NCI-H2029 treated with DMSO at 0.1 percent for 48 hours (cell line): ENCODE measurements at regions not wholly inside any gene's neighbourhood (a gene's known extent, or its start where the extent isn't known, plus 50 kb on each side); places are given as distances from the start of the nearest gene placed in this dataset.

Source experiments
- DNase-seq: peaks from one replicate; lab custom pipeline; 2025; lab: John Stamatoyannopoulos, UW

DNA sequence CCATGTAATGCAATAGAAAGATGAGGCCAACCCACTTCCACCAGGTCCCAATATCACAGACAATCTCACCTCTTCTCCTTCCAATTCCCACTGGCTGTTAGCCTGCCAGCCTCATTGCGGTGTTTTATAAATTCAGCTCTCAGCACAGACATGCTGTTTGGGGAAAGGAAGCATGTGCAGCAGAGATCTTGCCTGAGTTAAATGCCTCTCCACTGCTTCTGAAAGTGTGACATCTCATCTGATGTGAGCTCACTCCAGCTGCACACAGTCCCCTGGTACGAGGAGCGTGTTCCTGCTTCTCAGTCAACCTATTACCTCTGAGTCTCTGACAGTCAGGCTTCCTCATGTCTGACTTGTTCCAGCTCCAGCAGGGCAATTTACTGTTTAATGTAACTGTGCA lies 122.7 kb upstream of the GUCY1A2 start:
- DNase-seq: no peak

DNA sequence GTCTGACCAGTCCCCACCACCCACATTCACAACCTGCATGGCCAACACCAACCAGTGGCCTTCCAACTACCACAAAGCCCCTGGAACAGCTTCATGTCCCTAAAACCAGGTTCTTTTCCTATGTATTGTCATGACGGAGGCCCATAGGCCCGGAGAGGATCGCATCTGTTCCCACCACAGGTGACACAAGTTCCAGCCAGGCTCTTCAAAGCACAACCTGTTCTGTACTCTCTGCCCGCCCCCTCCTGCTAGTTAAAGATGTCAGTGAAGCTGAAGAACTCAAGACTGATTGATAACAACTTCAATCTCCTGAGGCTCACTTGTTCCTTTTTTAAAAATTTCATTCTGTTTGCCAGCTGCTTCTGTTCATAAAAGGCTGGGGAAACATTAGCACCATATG lies 121.1 kb upstream of the GUCY1A2 start:
- DNase-seq: no peak

- DNase-seq: no peak
Observed at GRCh38 chr11:107136892-107137291, 118.6 kb upstream of the GUCY1A2 start.

GRCh38 chr11:107131756-107132155 lies 113.5 kb upstream of the GUCY1A2 start:
- no peak for DNase-seq

GRCh38 chr11:107123022-107123421 lies 104.7 kb upstream of the GUCY1A2 start:
- no peak for DNase-seq

DNA sequence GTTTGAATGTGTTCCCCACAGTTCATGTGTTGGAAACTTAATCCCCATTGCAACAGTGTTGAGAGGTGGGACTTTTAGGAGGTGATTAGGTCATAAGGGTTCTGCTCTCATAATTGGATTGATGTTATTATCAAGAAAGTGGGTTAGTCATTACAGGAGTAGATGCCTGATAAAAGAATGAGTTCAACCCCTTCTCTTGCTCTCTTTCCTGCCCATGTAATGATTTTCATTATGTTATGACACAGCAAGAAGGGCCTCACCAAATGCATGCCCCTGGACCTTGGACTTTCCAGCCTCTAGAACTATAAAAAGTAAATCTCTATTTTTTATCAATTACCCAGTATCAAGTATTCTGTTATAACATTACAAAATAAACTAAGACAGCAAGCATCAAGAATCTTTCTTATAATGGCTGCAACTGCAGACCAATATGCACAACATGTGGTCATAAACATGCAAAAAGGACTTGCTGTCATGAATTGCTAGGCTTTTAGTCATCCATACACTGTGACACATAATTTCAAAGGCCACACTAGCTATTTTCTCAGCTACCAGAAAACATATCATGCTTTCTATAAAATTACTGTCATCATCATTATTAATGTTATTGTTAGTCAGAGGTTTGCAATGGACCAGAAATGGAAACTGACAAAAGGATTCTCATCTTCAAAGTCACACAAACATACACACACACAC lies 99.9 kb upstream of the GUCY1A2 start:
- no peak for DNase-seq

DNA sequence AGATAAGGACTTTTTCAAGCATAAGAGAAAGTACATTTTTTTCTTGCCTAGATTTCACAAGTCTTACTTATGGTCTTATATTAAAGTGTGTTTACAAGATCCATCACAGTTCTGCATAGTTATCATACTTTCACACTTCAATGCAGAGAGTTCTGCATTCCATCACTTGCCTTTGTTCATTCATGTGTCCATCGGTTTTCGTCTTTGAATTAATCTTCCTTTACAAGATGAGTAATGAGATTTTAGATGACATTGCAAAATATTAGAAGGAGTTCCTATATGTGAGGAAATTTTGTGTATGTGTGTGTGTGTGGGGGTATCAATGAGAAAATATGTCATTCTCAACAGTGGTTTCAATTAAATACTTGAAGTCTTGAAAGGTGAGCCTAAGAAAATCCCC lies 98.1 kb upstream of the GUCY1A2 start:
- no peak for DNase-seq

GRCh38 chr11:107102692-107103477 lies 84.6 kb upstream of the GUCY1A2 start:
- DNase-seq: peak; percentile 29

DNA sequence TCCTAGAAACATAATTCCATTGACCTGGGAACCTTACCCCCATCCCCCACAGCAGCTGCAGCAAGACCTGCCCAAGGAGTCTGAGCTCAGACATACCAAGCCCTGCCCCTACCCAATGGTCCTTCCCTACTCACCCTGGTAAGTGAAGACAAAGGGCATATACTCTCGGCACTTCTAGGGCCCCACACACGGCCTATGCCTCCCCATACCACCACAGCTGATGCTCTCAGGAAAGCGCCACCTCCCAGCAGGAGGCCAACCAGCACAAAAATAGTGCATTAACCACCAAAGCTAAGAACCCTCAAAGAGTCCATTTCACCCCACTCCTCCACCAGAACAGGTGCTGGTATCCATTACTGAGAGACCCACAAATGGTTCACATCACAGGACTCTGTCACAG lies 74.4 kb upstream of the GUCY1A2 start:
- no peak for DNase-seq

- no peak for DNase-seq
Observed at GRCh38 chr11:107078375-107078774, 60.1 kb upstream of the GUCY1A2 start.

DNA sequence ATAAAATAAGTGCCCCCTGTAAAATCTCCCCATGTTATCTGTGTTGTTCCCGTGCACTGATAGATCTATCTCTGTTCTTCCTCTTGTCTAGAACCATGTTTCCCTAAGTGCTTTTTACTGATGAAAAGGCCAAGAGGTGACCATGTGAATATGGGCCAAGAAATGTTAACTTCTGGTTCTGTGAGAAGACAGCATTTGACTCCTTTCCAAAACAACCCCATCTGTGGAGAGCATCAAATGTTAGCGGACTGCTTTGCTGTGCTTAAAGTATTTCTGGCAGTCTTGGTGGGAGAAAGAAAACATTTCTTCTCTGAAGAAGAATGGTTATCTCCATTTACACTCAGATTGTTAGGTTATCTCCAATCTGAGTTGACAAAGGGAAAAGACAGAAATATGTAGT lies 58.6 kb upstream of the GUCY1A2 start:
- no peak for DNase-seq

DNA sequence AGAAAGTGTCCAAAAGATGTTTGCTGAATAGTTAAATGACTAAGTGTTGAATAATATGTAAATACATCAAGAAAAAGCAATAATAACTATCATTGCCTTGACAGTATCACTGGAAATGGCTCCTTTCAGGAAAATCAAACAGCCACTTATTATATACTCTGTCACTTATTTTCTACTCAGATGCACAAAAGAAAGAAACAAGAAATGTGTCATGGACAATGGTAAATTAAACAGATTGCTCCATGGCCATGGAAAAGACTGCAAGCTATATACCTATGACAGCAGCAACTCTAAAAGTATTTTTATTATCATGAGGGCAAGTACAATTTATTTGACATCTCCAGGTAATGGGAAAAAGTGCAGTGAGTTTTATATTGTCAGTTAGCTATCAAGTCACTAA lies 52.9 kb upstream of the GUCY1A2 start:
- DNase-seq: no peak
